H1 (cell line): ENCODE measurements at regions not wholly inside any gene's neighbourhood (a gene's known extent, or its start where the extent isn't known, plus 50 kb on each side); places are given as distances from the start of the nearest gene placed in this dataset.

Source experiments
- CREB1 ChIP-seq: IDR thresholded peaks from 2 replicates; pipeline ENCODE4 v1.6.1; 2012; ENCODE audit warnings: inconsistent platforms
- EP300 ChIP-seq, 2 experiments: IDR thresholded peaks; 1 replicate in 1 of 2; 2 replicates in 1 of 2; pipeline ENCODE4 v1.6.1; 2011 to 2012; ENCODE audit warnings: low read depth in 2 of 2, low read length in 2 of 2, mild to moderate bottlenecking in 2 of 2, borderline replicate concordance in 1 of 2, inconsistent platforms in 1 of 2, moderate library complexity in 1 of 2
- EZH2 ChIP-seq: fragments of 200-600 bp; sonication (generic); IDR thresholded peaks from 2 replicates; pipeline ENCODE4 v1.7.1; 2012; ENCODE audit warnings: low read depth, mild to moderate bottlenecking, moderate library complexity, low read length, inconsistent platforms; ENCODE audit not compliant: severe bottlenecking
- MAFK ChIP-seq: IDR thresholded peaks from 2 replicates; pipeline ENCODE4 v1.6.1; 2012; ENCODE audit warnings: low read depth, mild to moderate bottlenecking, improper control_type of control experiment, low read length
- PHF8 ChIP-seq: fragments of 200-600 bp; sonication (generic); conservative IDR thresholded peaks from 2 replicates; pipeline ENCODE4 v1.7.1; 2012; ENCODE audit warnings: low read depth, mild to moderate bottlenecking, inconsistent platforms, low read length, moderate library complexity
- POLR2A ChIP-seq, 2 experiments: IDR thresholded peaks; 1 replicate in 1 of 2; 2 replicates in 1 of 2; pipeline ENCODE4 v1.6.1; 2011; ENCODE audit warnings: low read depth in 2 of 2, low read length in 2 of 2, mild to moderate bottlenecking in 2 of 2; ENCODE audit errors: control extremely low read depth in 1 of 2
- POLR2AphosphoS5 ChIP-seq: IDR thresholded peaks from 2 replicates; pipeline ENCODE4 v1.6.1; 2011; ENCODE audit warnings: low read depth, low read length
- RFX5 ChIP-seq: IDR thresholded peaks from 2 replicates; pipeline ENCODE4 v1.6.1; 2011; ENCODE audit warnings: low read depth, low read length, improper control_type of control experiment, borderline replicate concordance
- RNF2 ChIP-seq: fragments of 200-900, 300-1000 bp; sonication (generic); IDR thresholded peaks from 2 replicates; pipeline ENCODE4 v1.7.1; 2016; ENCODE audit warnings: borderline replicate concordance, low read depth, mild to moderate bottlenecking, antibody characterized with exemption, low read length; ENCODE audit not compliant: poor library complexity, severe bottlenecking; ENCODE audit errors: missing control alignments
- SIN3A ChIP-seq, 2 experiments: IDR thresholded peaks in 1 of 2; conservative IDR thresholded peaks in 1 of 2; 2 replicates each; pipeline ENCODE4 v1.6.1; 2011 to 2012; ENCODE audit warnings: low read length in 2 of 2, improper control_type of control experiment in 1 of 2, low read depth in 1 of 2, mild to moderate bottlenecking in 1 of 2
- SP2 ChIP-seq: IDR thresholded peaks from 2 replicates; pipeline ENCODE4 v1.6.1; 2012; ENCODE audit warnings: mild to moderate bottlenecking, low read length, inconsistent platforms
- SRF ChIP-seq: IDR thresholded peaks from 2 replicates; pipeline ENCODE4 v1.6.1; 2011; ENCODE audit warnings: mild to moderate bottlenecking, low read depth, low read length, moderate library complexity
- TF ChIP-seq, protein P1 (sequence below), 3 experiments: IDR thresholded peaks; 1 replicate in 2 of 3; 2 replicates in 1 of 3; pipeline versions ENCODE4 v1.5.1 to v1.6.1; 2011; ENCODE audit warnings: low read length in 3 of 3, mild to moderate bottlenecking in 3 of 3, inconsistent platforms in 2 of 3, low read depth in 1 of 3, moderate library complexity in 1 of 3; ENCODE audit not compliant: insufficient read depth in 1 of 3; ENCODE audit errors: control extremely low read depth in 1 of 3
- TF ChIP-seq, protein P2 (sequence below): IDR thresholded peaks from 2 replicates; pipeline ENCODE4 v1.6.1; 2012; ENCODE audit warnings: inconsistent platforms

DNA sequence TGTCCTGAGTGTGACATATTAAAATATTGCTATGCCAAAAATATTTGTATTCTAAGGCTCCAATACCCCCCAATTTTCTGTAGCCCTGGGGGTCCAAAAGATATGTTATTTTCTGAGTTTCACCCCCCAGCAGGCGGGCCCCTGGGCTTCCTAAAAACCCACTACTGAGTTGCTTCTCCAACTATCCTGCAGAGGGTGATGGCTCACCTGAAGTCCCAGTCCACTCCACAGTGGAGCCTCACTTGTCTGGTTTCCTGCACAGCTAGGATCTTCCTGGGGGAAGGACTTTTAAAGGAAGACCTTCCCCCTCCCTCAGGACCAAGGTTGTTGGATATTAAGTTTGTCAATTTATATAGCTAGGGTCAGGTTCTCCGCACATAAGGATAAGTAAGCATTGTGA lies 1181.4 kb downstream of the ROBO2 start:
- TF ChIP-seq, protein P1, sequence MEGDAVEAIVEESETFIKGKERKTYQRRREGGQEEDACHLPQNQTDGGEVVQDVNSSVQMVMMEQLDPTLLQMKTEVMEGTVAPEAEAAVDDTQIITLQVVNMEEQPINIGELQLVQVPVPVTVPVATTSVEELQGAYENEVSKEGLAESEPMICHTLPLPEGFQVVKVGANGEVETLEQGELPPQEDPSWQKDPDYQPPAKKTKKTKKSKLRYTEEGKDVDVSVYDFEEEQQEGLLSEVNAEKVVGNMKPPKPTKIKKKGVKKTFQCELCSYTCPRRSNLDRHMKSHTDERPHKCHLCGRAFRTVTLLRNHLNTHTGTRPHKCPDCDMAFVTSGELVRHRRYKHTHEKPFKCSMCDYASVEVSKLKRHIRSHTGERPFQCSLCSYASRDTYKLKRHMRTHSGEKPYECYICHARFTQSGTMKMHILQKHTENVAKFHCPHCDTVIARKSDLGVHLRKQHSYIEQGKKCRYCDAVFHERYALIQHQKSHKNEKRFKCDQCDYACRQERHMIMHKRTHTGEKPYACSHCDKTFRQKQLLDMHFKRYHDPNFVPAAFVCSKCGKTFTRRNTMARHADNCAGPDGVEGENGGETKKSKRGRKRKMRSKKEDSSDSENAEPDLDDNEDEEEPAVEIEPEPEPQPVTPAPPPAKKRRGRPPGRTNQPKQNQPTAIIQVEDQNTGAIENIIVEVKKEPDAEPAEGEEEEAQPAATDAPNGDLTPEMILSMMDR (IDR thresholded peaks at IDR 0.05; ENCODE audit: control extremely low read depth in 1 of 3, insufficient read depth in 1 of 3, low read depth in 1 of 3, low read length in 3 of 3), result peak in 1 of 3 experiments; percentile 27; a peak in 1 of 4 replicates
- no peak for TF ChIP-seq SIN3A (conservative IDR thresholded peaks at IDR 0.05 in 1 of 2, IDR thresholded peaks at IDR 0.05 in 1 of 2; ENCODE audit: low read depth in 1 of 2, low read length in 2 of 2)
- no peak for TF ChIP-seq CREB1
- TF ChIP-seq RNF2, result no peak
- TF ChIP-seq EZH2, result no peak
- no peak for TF ChIP-seq SRF
- no peak for TF ChIP-seq RFX5
- no peak for TF ChIP-seq SP2
- TF ChIP-seq PHF8, result no peak
- no peak for TF ChIP-seq POLR2A (IDR thresholded peaks at IDR 0.05; ENCODE audit: control extremely low read depth in 1 of 2, low read depth in 2 of 2, low read length in 2 of 2)
- no peak for TF ChIP-seq MAFK
- TF ChIP-seq POLR2AphosphoS5, result no peak
- TF ChIP-seq, protein P2, sequence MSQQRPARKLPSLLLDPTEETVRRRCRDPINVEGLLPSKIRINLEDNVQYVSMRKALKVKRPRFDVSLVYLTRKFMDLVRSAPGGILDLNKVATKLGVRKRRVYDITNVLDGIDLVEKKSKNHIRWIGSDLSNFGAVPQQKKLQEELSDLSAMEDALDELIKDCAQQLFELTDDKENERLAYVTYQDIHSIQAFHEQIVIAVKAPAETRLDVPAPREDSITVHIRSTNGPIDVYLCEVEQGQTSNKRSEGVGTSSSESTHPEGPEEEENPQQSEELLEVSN, result no peak
- TF ChIP-seq EP300 (IDR thresholded peaks at IDR 0.05; ENCODE audit: borderline replicate concordance in 1 of 2, low read depth in 2 of 2, low read length in 2 of 2), result no peak
